AG10803 (cell line): ENCODE measurements at regions not wholly inside any gene's neighbourhood (a gene's known extent, or its start where the extent isn't known, plus 50 kb on each side); places are given as distances from the start of the nearest gene placed in this dataset.
"Not testable (repeated sequence)": the region's sequence is repeated elsewhere in the genome, so short reads cannot be mapped to it uniquely, and the experiment has no call there.

Source experiments
- DNase-seq: peaks from one replicate; pipeline ENCODE4 v3.0.0; 2010; ENCODE audit warnings: low read depth
- H3K4me3 ChIP-seq: 2 replicates; pipeline ENCODE4 v1.5.1; 2011; ENCODE audit warnings: mild to moderate bottlenecking, low read length, control low read depth
- TF ChIP-seq, protein P1 (sequence below): conservative IDR thresholded peaks from 2 replicates; pipeline ENCODE4 v1.5.1; 2011; ENCODE audit warnings: mild to moderate bottlenecking, low read length, control low read depth, inconsistent platforms

DNA sequence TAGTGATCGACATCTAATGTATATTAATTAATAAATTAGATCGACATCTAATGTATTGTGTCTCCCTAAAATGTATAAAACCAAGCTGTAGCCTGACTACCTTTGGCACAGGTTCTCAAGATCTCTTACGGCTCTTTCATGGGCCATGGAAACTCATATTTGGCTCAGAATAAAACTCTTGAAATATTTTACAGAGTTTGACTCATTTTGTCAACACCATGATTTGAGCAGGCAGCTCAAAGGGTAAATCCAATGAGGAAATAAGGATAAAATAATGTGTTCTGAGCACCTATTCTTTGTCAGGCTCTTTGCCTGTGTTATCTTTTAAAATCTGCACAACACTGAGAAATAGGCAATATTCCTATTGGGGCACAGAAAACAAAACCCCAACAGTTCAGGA is 223.4 kb upstream of the DUSP10 start:
- TF ChIP-seq, protein P1, sequence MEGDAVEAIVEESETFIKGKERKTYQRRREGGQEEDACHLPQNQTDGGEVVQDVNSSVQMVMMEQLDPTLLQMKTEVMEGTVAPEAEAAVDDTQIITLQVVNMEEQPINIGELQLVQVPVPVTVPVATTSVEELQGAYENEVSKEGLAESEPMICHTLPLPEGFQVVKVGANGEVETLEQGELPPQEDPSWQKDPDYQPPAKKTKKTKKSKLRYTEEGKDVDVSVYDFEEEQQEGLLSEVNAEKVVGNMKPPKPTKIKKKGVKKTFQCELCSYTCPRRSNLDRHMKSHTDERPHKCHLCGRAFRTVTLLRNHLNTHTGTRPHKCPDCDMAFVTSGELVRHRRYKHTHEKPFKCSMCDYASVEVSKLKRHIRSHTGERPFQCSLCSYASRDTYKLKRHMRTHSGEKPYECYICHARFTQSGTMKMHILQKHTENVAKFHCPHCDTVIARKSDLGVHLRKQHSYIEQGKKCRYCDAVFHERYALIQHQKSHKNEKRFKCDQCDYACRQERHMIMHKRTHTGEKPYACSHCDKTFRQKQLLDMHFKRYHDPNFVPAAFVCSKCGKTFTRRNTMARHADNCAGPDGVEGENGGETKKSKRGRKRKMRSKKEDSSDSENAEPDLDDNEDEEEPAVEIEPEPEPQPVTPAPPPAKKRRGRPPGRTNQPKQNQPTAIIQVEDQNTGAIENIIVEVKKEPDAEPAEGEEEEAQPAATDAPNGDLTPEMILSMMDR, result no peak
- H3K4me3 ChIP-seq, result no peak overlapping the region
- DNase-seq, result no peak

GRCh38 chr1:221963742-221964141 is 221.9 kb upstream of the DUSP10 start:
- TF ChIP-seq, protein P1, result no peak
- DNase-seq, result peak; percentile 23
- H3K4me3 ChIP-seq, result no peak overlapping the region

GRCh38 chr1:221962385-221962784 is 220.5 kb upstream of the DUSP10 start:
- TF ChIP-seq, protein P1, result no peak
- DNase-seq, result no peak
- no peak overlapping the region for H3K4me3 ChIP-seq

- DNase-seq, result peak; percentile 73
- H3K4me3 ChIP-seq, result no peak overlapping the region
- TF ChIP-seq, protein P1, result no peak
Observed at GRCh38 chr1:221961532-221962292, 219.8 kb upstream of the DUSP10 start.

GRCh38 chr1:221958161-221958562 is 216.3 kb upstream of the DUSP10 start:
- DNase-seq, result peak; percentile 24
- H3K4me3 ChIP-seq, result not testable (repeated sequence)

GRCh38 chr1:221957350-221957749 is 215.5 kb upstream of the DUSP10 start:
- H3K4me3 ChIP-seq, DNase-seq: not testable (repeated sequence)

GRCh38 chr1:221949996-221950395 is 208.1 kb upstream of the DUSP10 start:
- no peak for DNase-seq
- TF ChIP-seq, protein P1, result no peak
- no peak overlapping the region for H3K4me3 ChIP-seq

- DNase-seq, result no peak
- H3K4me3 ChIP-seq, result no peak overlapping the region
- TF ChIP-seq, protein P1, result no peak
Observed at GRCh38 chr1:221948459-221948858, 206.6 kb upstream of the DUSP10 start.
